ENCODE measurements at regions not wholly inside any gene's neighbourhood (a gene's known extent, or its start where the extent isn't known, plus 50 kb on each side); places are given as distances from the start of the nearest gene placed in this dataset.

DNA sequence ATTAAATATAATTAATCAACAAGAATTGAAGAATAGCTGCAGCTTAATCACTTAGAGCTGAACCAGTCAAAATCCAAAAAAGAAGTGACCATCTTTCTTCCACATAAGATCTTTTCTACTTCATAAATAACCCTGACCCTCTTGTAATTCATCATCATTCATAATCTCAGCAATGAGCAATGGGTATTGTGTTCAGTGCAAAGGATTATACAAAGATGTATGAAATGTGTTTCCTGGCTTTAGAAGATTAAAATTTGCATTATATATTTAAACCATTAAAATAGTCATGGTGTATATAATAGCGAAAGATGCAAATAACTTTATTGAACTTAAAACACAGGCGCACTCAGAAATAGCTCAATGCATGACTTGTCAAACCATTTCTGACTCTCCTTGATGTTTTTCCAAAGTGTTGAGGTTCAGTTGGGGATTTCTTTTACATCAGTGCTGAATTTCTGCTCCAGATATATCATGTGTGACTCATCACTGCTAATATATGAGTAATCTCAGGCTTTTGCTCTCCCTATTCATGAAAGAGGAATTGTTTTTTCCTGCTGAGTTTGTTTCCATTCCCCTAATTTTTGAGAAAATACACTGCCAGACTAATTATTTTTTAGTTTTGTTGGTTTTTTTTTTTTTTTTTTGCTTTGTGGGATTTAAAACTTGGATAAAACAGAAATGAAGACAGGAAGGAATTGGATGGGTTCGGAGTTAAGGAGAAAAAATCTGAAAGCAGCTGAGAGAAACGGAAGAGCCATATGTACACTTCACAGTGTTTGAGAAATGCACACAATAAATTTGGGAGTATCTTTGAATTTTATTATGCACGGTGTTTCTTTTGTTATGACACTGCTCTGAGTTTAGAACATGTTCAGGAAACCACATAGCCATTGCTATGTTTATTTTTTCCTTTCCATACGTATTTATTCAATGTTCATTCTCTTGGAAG lies 290.1 kb upstream of the PCDH7 start:
- Histone ChIP-seq H3K36me3 (no peaks in the 10 kb centered on the region), H3K4me3 (no peak overlapping the region), H3K4me1 (no peaks in the 10 kb centered on the region), H3K27me3 (no peaks in the 10 kb centered on the region), H3K27ac (no peak overlapping the region), H3K9me3 (no peaks in the 10 kb centered on the region)
- no peak for DNase-seq
- in situ Hi-C loops (cut with MboI; ENCODE audit: low pct_ligation_motif_present in 1 of 4, low pct_unique_long_range_greater_than_20kb in 1 of 4, low sequenced_read_pairs in 3 of 4) = no loop called here
- TF ChIP-seq EP300 (IDR thresholded peaks at IDR 0.05; ENCODE audit: low read depth) = no peak
- TF ChIP-seq, protein P1, sequence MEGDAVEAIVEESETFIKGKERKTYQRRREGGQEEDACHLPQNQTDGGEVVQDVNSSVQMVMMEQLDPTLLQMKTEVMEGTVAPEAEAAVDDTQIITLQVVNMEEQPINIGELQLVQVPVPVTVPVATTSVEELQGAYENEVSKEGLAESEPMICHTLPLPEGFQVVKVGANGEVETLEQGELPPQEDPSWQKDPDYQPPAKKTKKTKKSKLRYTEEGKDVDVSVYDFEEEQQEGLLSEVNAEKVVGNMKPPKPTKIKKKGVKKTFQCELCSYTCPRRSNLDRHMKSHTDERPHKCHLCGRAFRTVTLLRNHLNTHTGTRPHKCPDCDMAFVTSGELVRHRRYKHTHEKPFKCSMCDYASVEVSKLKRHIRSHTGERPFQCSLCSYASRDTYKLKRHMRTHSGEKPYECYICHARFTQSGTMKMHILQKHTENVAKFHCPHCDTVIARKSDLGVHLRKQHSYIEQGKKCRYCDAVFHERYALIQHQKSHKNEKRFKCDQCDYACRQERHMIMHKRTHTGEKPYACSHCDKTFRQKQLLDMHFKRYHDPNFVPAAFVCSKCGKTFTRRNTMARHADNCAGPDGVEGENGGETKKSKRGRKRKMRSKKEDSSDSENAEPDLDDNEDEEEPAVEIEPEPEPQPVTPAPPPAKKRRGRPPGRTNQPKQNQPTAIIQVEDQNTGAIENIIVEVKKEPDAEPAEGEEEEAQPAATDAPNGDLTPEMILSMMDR (IDR thresholded peaks at IDR 0.05) = no peak
- TF ChIP-seq POLR2AphosphoS5 (IDR thresholded peaks at IDR 0.05) = no peak
- no peak for TF ChIP-seq POLR2A (IDR thresholded peaks at IDR 0.05)
- intact Hi-C loops (cut with DNase I; ENCODE audit: low total_unique reads) = no loop called here
- WGBS, 2 donors (ENCODE audit: low coverage in 1 of 2) = 70 to 72% methylated on average over 6 of the region's 6 CpGs

DNA sequence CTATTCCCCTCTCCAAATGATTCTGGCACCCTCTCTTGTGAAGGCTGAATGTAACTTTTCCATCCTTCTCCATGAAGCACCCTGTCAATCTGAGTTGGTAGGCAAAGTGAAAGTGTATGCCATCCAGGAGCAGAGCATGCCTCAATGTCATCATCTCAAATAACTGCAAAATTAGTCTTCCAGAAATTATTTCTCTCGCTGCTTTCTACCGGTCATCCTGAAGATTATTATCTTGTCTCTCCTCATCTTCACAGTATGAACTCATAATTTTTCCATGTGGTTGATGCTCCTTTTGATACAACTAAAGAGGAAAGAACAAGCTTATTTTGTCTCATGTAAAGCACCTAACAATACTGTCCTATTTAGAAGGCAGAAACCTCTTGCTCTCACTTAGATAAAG lies 285.5 kb upstream of the PCDH7 start:
- no peak overlapping the region for H3K27ac ChIP-seq
- H3K4me1 ChIP-seq = no peaks in the 10 kb centered on the region
- WGBS, 2 donors (ENCODE audit: low coverage in 1 of 2) = 33 to 41% methylated on average over 2 of the region's 2 CpGs
- H3K27me3 ChIP-seq = no peaks in the 10 kb centered on the region
- H3K9me3 ChIP-seq = no peaks in the 10 kb centered on the region
- TF ChIP-seq, protein P1 (IDR thresholded peaks at IDR 0.05) = no peak
- TF ChIP-seq POLR2A (IDR thresholded peaks at IDR 0.05) (no peak), POLR2AphosphoS5 (IDR thresholded peaks at IDR 0.05) (no peak), EP300 (IDR thresholded peaks at IDR 0.05; ENCODE audit: low read depth) (no peak)
- in situ Hi-C loops (cut with MboI; ENCODE audit: low pct_ligation_motif_present in 1 of 4, low pct_unique_long_range_greater_than_20kb in 1 of 4, low sequenced_read_pairs in 3 of 4) = no loop called here
- intact Hi-C loops (cut with DNase I; ENCODE audit: low total_unique reads) = no loop called here
- DNase-seq = no peak
- H3K4me3 ChIP-seq = no peak overlapping the region
- no peaks in the 10 kb centered on the region for H3K36me3 ChIP-seq

DNA sequence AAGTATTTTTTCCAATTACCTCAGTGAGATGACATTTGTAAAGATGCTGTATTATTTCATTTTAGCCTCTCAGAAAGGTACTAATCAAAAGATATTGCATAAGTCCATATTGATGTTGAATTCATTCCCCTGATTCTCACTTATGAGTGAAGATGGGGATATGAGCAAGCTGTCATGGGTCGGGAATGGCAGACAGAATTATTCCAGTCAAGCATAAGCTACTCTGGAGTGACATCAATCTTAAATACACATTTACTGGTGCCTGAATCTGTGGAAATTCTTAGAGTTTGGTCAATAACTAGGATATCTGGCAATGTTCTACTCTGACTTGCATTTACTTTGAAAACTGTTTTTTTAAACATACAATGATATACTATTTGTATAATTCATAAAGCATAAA lies 283.8 kb upstream of the PCDH7 start:
- H3K4me1 ChIP-seq = no peaks in the 10 kb centered on the region
- DNase-seq = no peak
- in situ Hi-C loops (cut with MboI; ENCODE audit: low pct_ligation_motif_present in 1 of 4, low pct_unique_long_range_greater_than_20kb in 1 of 4, low sequenced_read_pairs in 3 of 4) = no loop called here
- no peaks in the 10 kb centered on the region for H3K36me3 ChIP-seq
- H3K27ac ChIP-seq = no peak overlapping the region
- no peak overlapping the region for H3K4me3 ChIP-seq
- WGBS, 2 donors (ENCODE audit: low coverage in 1 of 2) = 58% methylated on average over 1 of the region's 1 CpG; no CpG with 5 or more reads in 1 of the 2 donors
- H3K9me3 ChIP-seq = no peaks in the 10 kb centered on the region
- TF ChIP-seq POLR2A (IDR thresholded peaks at IDR 0.05) (no peak), EP300 (IDR thresholded peaks at IDR 0.05; ENCODE audit: low read depth) (no peak), POLR2AphosphoS5 (IDR thresholded peaks at IDR 0.05) (no peak)
- TF ChIP-seq, protein P1 (IDR thresholded peaks at IDR 0.05) = no peak
- intact Hi-C loops (cut with DNase I; ENCODE audit: low total_unique reads) = no loop called here
- no peaks in the 10 kb centered on the region for H3K27me3 ChIP-seq

DNA sequence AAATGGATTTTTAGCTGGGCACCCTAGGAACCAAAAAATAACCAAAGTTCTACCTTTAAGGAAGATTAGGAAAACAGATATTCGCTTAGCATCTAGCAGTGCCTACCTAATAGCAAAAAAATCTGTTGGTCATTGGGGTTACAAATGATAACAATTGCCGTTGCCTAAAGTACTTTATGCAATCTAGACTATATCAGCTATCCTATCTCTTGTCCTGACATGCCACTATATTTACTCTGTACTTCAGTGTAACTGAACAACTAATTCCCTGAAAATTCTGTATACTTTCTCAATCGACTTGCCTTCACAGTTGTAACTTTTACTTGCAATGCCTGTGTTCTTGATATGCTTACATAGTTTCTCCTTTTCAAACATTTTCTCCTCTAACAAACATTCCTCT lies 282.9 kb upstream of the PCDH7 start:
- Histone ChIP-seq H3K27me3 (no peaks in the 10 kb centered on the region), H3K27ac (no peak overlapping the region), H3K36me3 (no peaks in the 10 kb centered on the region), H3K4me3 (no peak overlapping the region), H3K4me1 (no peaks in the 10 kb centered on the region), H3K9me3 (peaks cover 0 to 5% of the 10 kb centered on the region in 2 donors)
- intact Hi-C loops (cut with DNase I; ENCODE audit: low total_unique reads) = no loop called here
- WGBS, 2 donors (ENCODE audit: low coverage in 1 of 2) = 70 to 76% methylated on average over 3 of the region's 3 CpGs
- in situ Hi-C loops (cut with MboI; ENCODE audit: low pct_ligation_motif_present in 1 of 4, low pct_unique_long_range_greater_than_20kb in 1 of 4, low sequenced_read_pairs in 3 of 4) = no loop called here
- TF ChIP-seq EP300 (IDR thresholded peaks at IDR 0.05; ENCODE audit: low read depth) (no peak), POLR2A (IDR thresholded peaks at IDR 0.05) (no peak)
- DNase-seq = no peak
